OCI-LY7 (cell line): ENCODE measurements at regions not wholly inside any gene's neighbourhood (a gene's known extent, or its start where the extent isn't known, plus 50 kb on each side); places are given as distances from the start of the nearest gene placed in this dataset.
A peak's percentile ranks its signal among the peaks of the same experiment; 100 is the strongest.

Experiments used
- BruUV-seq: library from RNA; stranded (reverse); fragments of 400-500 nt; replicated peaks from 2 replicates; lab custom pipeline; 2021; lab: Mats Ljungman, UMichigan
- CTCF ChIA-PET: fragments of 300-600 bp; sonication (Branson Sonifier 250); formaldehyde crosslinking; loops from one replicate; lab custom pipeline; 2022; ENCODE audit warnings: antibody characterized with exemption; ENCODE audit not compliant: unreplicated experiment; lab: Charles Lee
- POLR2A ChIA-PET: fragments of 300-600 bp; sonication (Branson Sonifier 250); formaldehyde crosslinking; loops from one replicate; lab custom pipeline; 2022; ENCODE audit warnings: antibody characterized with exemption; lab: Charles Lee
- DNase-seq: peaks from one replicate; pipeline ENCODE4 v3.0.0-alpha.2; 2015; ENCODE audit warnings: low spot score
- H2AFZ ChIP-seq: fragments of 200-600 bp; sonication (generic), shearing (Covaris generic); 2 replicates; pipeline ENCODE4 v1.6.1; 2014; ENCODE audit warnings: mild to moderate bottlenecking, antibody characterized with exemption, low read length, moderate library complexity
- H3K27ac ChIP-seq: fragments of 200-600 bp; sonication (generic); 2 replicates; pipeline ENCODE4 v1.5.1; 2014; ENCODE audit warnings: mixed run types, low read depth, mild to moderate bottlenecking, moderate library complexity, low read length, inconsistent platforms; ENCODE audit not compliant: poor library complexity, severe bottlenecking
- H3K36me3 ChIP-seq: fragments of 200-600 bp; sonication (generic); 2 replicates; pipeline ENCODE4 v1.6.1; 2014; ENCODE audit warnings: mild to moderate bottlenecking, antibody characterized with exemption, low read length, moderate library complexity, mixed read lengths; ENCODE audit not compliant: insufficient read depth
- H3K4me1 ChIP-seq: fragments of 200-600 bp; sonication (generic); 2 replicates; pipeline ENCODE4 v1.5.1; 2014; ENCODE audit warnings: mild to moderate bottlenecking, low read length; ENCODE audit not compliant: insufficient read depth, poor library complexity, severe bottlenecking
- H3K4me2 ChIP-seq: fragments of 200-600 bp; sonication (generic); 2 replicates; pipeline ENCODE4 v1.6.1; 2014; ENCODE audit warnings: mild to moderate bottlenecking, low read length
- H3K4me3 ChIP-seq: fragments of 200-600 bp; sonication (generic); 2 replicates; pipeline ENCODE4 v1.5.1; 2014; ENCODE audit warnings: mild to moderate bottlenecking, low read depth, low read length; ENCODE audit not compliant: poor library complexity, severe bottlenecking
- H3K79me2 ChIP-seq: fragments of 200-600 bp; sonication (generic); 2 replicates; pipeline ENCODE4 v1.6.1; 2016; ENCODE audit warnings: low read depth, mild to moderate bottlenecking, low read length, moderate library complexity, mixed read lengths; ENCODE audit not compliant: insufficient read depth
- H3K9me2 ChIP-seq: fragments of 200-600 bp; sonication (generic); 2 replicates; pipeline ENCODE4 v1.6.1; 2016; ENCODE audit warnings: mild to moderate bottlenecking, low read length, mixed read lengths; ENCODE audit not compliant: insufficient read depth
- H3K9me3 ChIP-seq: fragments of 200-600 bp; sonication (generic); 2 replicates; pipeline ENCODE4 v1.6.1; 2014; ENCODE audit warnings: mild to moderate bottlenecking, mixed run types, low read length, mixed read lengths
- H4K20me1 ChIP-seq: fragments of 200-600 bp; sonication (generic); 2 replicates; pipeline ENCODE4 v1.6.1; 2014; ENCODE audit warnings: mild to moderate bottlenecking, antibody characterized with exemption, low read length, moderate library complexity, mixed read lengths; ENCODE audit not compliant: insufficient read depth
- EZH2phosphoT487 ChIP-seq: fragments of 200-600 bp; sonication (generic); IDR thresholded peaks from 2 replicates; pipeline ENCODE4 v1.6.1; 2018; ENCODE audit warnings: low read depth, borderline replicate concordance, mild to moderate bottlenecking, mixed run types, antibody characterized with exemption, low read length, moderate library complexity, mixed read lengths
- intact Hi-C: fragments of 100-400 bp; cut with micrococcal nuclease; formaldehyde crosslinking; loops from one replicate; pipeline ENCODE4 v1.10.0; 2022; ENCODE audit not compliant: unreplicated experiment
- TF ChIP-seq, protein P1 (sequence below): fragments of 200-600 bp; sonication (generic); conservative IDR thresholded peaks from 2 replicates; pipeline ENCODE4 v1.5.1; 2014; ENCODE audit warnings: mild to moderate bottlenecking, antibody characterized with exemption, low read length, moderate library complexity, mixed read lengths

DNA sequence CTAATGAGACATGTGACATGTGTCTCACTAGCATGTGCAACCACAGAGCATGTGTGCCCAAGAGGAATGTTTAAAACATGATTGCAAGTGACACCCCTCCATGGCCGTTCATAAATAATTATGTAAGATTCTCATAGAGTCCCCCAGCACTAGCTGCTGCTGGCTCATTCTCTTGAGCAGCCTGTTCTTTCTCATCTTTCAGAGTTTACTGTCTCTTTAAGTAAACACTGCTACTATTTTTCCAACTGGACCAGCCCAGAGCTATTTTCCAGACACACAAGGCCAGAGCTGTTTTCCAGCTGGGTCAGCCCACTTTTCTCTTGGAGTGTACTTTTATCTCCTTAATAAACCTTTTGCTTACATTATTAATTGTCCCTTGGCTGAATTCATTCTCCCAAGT, 326.8 kb upstream of the DLGAP1 start:
- intact Hi-C loops, result loop anchor here (10.0 kb wide), 1 partner anchor 257 kb away; no protein-coding TSS in a partner anchor
- TF ChIP-seq EZH2phosphoT487, result no peak
- TF ChIP-seq, protein P1, sequence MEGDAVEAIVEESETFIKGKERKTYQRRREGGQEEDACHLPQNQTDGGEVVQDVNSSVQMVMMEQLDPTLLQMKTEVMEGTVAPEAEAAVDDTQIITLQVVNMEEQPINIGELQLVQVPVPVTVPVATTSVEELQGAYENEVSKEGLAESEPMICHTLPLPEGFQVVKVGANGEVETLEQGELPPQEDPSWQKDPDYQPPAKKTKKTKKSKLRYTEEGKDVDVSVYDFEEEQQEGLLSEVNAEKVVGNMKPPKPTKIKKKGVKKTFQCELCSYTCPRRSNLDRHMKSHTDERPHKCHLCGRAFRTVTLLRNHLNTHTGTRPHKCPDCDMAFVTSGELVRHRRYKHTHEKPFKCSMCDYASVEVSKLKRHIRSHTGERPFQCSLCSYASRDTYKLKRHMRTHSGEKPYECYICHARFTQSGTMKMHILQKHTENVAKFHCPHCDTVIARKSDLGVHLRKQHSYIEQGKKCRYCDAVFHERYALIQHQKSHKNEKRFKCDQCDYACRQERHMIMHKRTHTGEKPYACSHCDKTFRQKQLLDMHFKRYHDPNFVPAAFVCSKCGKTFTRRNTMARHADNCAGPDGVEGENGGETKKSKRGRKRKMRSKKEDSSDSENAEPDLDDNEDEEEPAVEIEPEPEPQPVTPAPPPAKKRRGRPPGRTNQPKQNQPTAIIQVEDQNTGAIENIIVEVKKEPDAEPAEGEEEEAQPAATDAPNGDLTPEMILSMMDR, result no peak
- H4K20me1 ChIP-seq, result no peaks in the 10 kb centered on the region
- no peaks in the 10 kb centered on the region for H3K36me3 ChIP-seq
- no TSS peak for BruUV-seq
- H3K9me2 ChIP-seq, result no peaks in the 10 kb centered on the region
- H3K9me3 ChIP-seq, result no peaks in the 10 kb centered on the region
- H2AFZ ChIP-seq, result no peak overlapping the region
- H3K4me2 ChIP-seq, result no peak overlapping the region
- H3K27ac ChIP-seq, result no peak overlapping the region
- H3K4me1 ChIP-seq, result no peaks in the 10 kb centered on the region
- ChIA-PET CTCF (no interaction called here), POLR2A (interaction anchor here (0.6 kb wide), 1 partner anchor 344 kb away, joined by 3 read pairs; no protein-coding TSS in a partner anchor)
- DNase-seq, result no peak
- H3K79me2 ChIP-seq, result no peaks in the 10 kb centered on the region
- H3K4me3 ChIP-seq, result no peak overlapping the region

GRCh38 chr18:4765401-4765800, 310.3 kb upstream of the DLGAP1 start:
- Histone ChIP-seq H3K36me3 (no peaks in the 10 kb centered on the region), H3K4me3 (no peak overlapping the region), H3K4me2 (no peak overlapping the region), H3K79me2 (no peaks in the 10 kb centered on the region), H3K9me2 (no peaks in the 10 kb centered on the region), H3K27ac (no peak overlapping the region), H2AFZ (no peak overlapping the region), H4K20me1 (no peaks in the 10 kb centered on the region), H3K9me3 (no peaks in the 10 kb centered on the region), H3K4me1 (peaks cover 9% of the 10 kb centered on the region)
- ChIA-PET POLR2A (interaction anchor here (0.6 to 0.7 kb wide), 3 partner anchors 96 to 991 kb away, joined by 3 to 4 read pairs (median 3); no protein-coding TSS in a partner anchor), CTCF (no interaction called here)
- BruUV-seq, result no TSS peak
- TF ChIP-seq, protein P1, result peak; percentile 37; the same call in 1 of the 2 replicates
- no peak for TF ChIP-seq EZH2phosphoT487
- intact Hi-C loops, result no loop called here
- no peak for DNase-seq

DNA sequence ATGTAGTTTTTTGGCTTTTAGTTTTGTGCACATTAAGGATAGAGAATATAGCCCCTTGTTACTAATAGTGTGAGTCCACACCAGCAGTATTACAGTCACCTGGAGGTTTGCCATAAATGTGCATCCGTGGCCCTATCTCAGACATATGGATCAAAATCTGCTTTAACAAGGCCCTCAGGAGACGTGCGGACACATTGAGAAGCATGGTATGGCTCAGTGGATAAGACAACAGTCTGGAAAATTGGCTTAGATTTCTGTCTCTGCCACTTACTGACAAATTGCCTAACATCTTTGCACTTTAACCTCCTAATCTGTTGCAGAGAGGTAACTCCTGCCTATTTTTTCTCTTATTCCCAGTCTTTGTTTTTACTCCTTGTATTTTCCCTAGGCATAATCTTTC, 307.2 kb upstream of the DLGAP1 start:
- intact Hi-C loops, result no loop called here
- Histone ChIP-seq H3K4me3 (no peak overlapping the region), H3K79me2 (no peaks in the 10 kb centered on the region), H3K27ac (no peak overlapping the region), H3K9me3 (no peaks in the 10 kb centered on the region), H3K9me2 (no peaks in the 10 kb centered on the region), H3K4me1 (peaks cover 9% of the 10 kb centered on the region), H4K20me1 (no peaks in the 10 kb centered on the region), H3K36me3 (no peaks in the 10 kb centered on the region), H2AFZ (peak overlapping the region; percentile 21; the same call in 1 of the 2 replicates), H3K4me2 (no peak overlapping the region)
- no TSS peak for BruUV-seq
- TF ChIP-seq EZH2phosphoT487, result no peak
- TF ChIP-seq, protein P1, result no peak
- no peak for DNase-seq
- ChIA-PET POLR2A (no interaction called here), CTCF (no interaction called here)
